ELF-1 (cell line): ENCODE measurements at regions not wholly inside any gene's neighbourhood (a gene's known extent, or its start where the extent isn't known, plus 50 kb on each side); places are given as distances from the start of the nearest gene placed in this dataset.
"Not testable (repeated sequence)": the region's sequence is repeated elsewhere in the genome, so short reads cannot be mapped to it uniquely, and the experiment has no call there.

ENCODE experiments used
- DNase-seq: peaks from one replicate; pipeline ENCODE4 v3.0.0-alpha.2; 2016; ENCODE audit warnings: low read depth, low spot score

- DNase-seq: no peak
Observed at GRCh38 chr15:35991386-35991785, 445.4 kb upstream of the DPH6 start.

GRCh38 chr15:35992791-35993190 is 446.8 kb upstream of the DPH6 start:
- no peak for DNase-seq

GRCh38 chr15:35993196-35993595 is 447.2 kb upstream of the DPH6 start:
- DNase-seq: no peak

GRCh38 chr15:35994876-35995275 is 448.9 kb upstream of the DPH6 start:
- DNase-seq: no peak

GRCh38 chr15:35998663-35999602 is 453.0 kb upstream of the DPH6 start:
- no peak for DNase-seq

GRCh38 chr15:36004891-36005490 is 459.0 kb upstream of the DPH6 start:
- DNase-seq: no peak

- no peak for DNase-seq
Observed at GRCh38 chr15:36005542-36005941, 459.6 kb upstream of the DPH6 start.

- DNase-seq: no peak
Observed at GRCh38 chr15:36007699-36008098, 461.7 kb upstream of the DPH6 start.

- DNase-seq: no peak
Observed at GRCh38 chr15:36008719-36009118, 462.8 kb upstream of the DPH6 start.

GRCh38 chr15:36024031-36024688 is 478.2 kb upstream of the DPH6 start:
- no peak for DNase-seq

- DNase-seq: no peak
Observed at GRCh38 chr15:36026627-36027283, 480.8 kb upstream of the DPH6 start.

- no peak for DNase-seq
Observed at GRCh38 chr15:36029606-36030210, 483.7 kb upstream of the DPH6 start.

GRCh38 chr15:36039996-36040572 is 494.1 kb upstream of the DPH6 start:
- DNase-seq: peak; percentile 60

GRCh38 chr15:36047018-36047716 is 501.2 kb upstream of the DPH6 start:
- not testable (repeated sequence) for DNase-seq

- peak; percentile 13 for DNase-seq
Observed at GRCh38 chr15:36050899-36051298, 504.9 kb upstream of the DPH6 start.

GRCh38 chr15:36052641-36053040 is 506.7 kb upstream of the DPH6 start:
- DNase-seq: peak; percentile 58

- no peak for DNase-seq
Observed at GRCh38 chr15:36053746-36054145, 507.8 kb upstream of the DPH6 start.

GRCh38 chr15:36059596-36059995 is 513.6 kb upstream of the DPH6 start:
- no peak for DNase-seq

- DNase-seq: no peak
Observed at GRCh38 chr15:36062357-36062756, 516.4 kb upstream of the DPH6 start.

GRCh38 chr15:36066757-36067156 is 512.7 kb upstream of the CDIN1 start:
- no peak for DNase-seq
